Peyer's patch (tissue), 4 donors: ENCODE measurements at regions not wholly inside any gene's neighbourhood (a gene's known extent, or its start where the extent isn't known, plus 50 kb on each side); places are given as distances from the start of the nearest gene placed in this dataset.
A peak's percentile ranks its signal among the peaks of the same experiment; 100 is the strongest.

Experiments used
- DNase-seq, 3 donors: peaks; one replicate each; pipeline ENCODE4 v3.0.0-alpha.2; 2017 to 2019
- H3K27ac ChIP-seq, 4 donors: fragments of 200-600 bp; sonication (generic); one replicate each; pipeline ENCODE4 v1.5.1; 2016 to 2019
- H3K27me3 ChIP-seq, 2 donors: fragments of 200-600 bp; sonication (generic); one replicate each; pipeline ENCODE4 v1.5.1; 2019
- H3K36me3 ChIP-seq, 3 donors: fragments of 200-600 bp; sonication (generic); one replicate each; pipeline ENCODE4 v1.5.1; 2016 to 2019
- H3K4me1 ChIP-seq, 4 donors: fragments of 200-600 bp; sonication (generic); one replicate each; pipeline ENCODE4 v1.5.1; 2016 to 2019
- H3K4me3 ChIP-seq, 4 donors: fragments of 200-600 bp; sonication (generic); 1 replicate in 3 of 4; 2 replicates in 1 of 4; pipeline ENCODE4 v1.5.1; 2016 to 2019; ENCODE audit warnings: mild to moderate bottlenecking in 1 of 4
- H3K9me3 ChIP-seq, 4 donors: fragments of 200-600 bp; sonication (generic); one replicate each; pipeline ENCODE4 v1.5.1; 2016 to 2019; ENCODE audit warnings: mild to moderate bottlenecking in 1 of 4
- POLR2A ChIP-seq, 2 donors: fragments of 450-650 bp; IDR thresholded peaks; one replicate each; pipeline ENCODE4 v1.5.1; 2017; ENCODE audit warnings: antibody characterized with exemption in 2 of 2, mild to moderate bottlenecking in 2 of 2, moderate library complexity in 2 of 2
- TF ChIP-seq, protein P1 (sequence below), 6 experiments: fragments of 450-650 bp in 4 of 6; fragments of 200-600 bp in 2 of 6; sonication (generic) in 1 of 6; IDR thresholded peaks; one replicate each; pipeline ENCODE4 v1.5.1; 2017 to 2019; ENCODE audit warnings: antibody characterized with exemption in 6 of 6, mild to moderate bottlenecking in 3 of 6, moderate library complexity in 1 of 6

DNA sequence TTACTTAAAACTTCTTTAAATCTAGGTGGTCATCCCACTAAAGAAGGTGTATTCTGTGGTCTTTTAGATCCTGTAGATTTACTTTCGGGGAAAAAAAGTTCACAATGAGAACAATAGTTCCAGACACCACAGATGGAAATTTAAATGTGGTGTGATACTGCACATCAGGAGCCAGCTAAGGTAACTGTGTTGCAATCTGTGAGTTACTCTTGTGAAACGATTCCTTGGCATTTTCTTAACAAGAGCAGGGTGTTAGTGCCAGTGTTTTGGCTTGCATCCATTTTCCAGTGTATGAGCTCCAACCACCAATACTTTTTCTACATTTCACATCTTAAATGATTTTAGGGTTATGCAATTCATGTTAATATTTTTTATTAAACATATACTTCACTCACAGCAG lies 674.5 kb downstream of the CETN3 start:
- Histone ChIP-seq H3K36me3 (no peaks in the 10 kb centered on the region), H3K9me3 (no peaks in the 10 kb centered on the region), H3K27ac (no peak overlapping the region), H3K4me1 (no peaks in the 10 kb centered on the region), H3K4me3 (no peak overlapping the region), H3K27me3 (no peaks in the 10 kb centered on the region)
- TF ChIP-seq, protein P1, sequence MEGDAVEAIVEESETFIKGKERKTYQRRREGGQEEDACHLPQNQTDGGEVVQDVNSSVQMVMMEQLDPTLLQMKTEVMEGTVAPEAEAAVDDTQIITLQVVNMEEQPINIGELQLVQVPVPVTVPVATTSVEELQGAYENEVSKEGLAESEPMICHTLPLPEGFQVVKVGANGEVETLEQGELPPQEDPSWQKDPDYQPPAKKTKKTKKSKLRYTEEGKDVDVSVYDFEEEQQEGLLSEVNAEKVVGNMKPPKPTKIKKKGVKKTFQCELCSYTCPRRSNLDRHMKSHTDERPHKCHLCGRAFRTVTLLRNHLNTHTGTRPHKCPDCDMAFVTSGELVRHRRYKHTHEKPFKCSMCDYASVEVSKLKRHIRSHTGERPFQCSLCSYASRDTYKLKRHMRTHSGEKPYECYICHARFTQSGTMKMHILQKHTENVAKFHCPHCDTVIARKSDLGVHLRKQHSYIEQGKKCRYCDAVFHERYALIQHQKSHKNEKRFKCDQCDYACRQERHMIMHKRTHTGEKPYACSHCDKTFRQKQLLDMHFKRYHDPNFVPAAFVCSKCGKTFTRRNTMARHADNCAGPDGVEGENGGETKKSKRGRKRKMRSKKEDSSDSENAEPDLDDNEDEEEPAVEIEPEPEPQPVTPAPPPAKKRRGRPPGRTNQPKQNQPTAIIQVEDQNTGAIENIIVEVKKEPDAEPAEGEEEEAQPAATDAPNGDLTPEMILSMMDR (IDR thresholded peaks at IDR 0.05): no peak
- no peak for DNase-seq

DNA sequence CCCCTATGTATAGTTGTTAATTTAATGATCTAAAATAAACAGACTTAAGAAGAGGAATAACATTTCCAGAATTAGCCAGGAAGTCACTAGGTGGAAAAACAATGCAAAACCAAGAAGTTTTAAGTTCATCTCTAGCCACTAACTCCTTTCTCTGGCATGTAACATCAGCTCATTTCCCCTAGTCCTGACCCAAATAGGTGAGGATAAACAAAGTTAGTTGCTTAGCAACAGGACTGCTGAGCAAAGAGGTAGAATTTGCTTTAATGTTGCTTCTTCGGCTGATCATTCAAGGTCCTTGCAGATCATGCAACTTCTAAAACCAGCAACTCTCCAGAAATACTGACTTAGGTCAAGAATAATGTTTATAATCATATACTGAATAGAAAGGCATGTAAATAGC lies 675.8 kb downstream of the CETN3 start:
- no peak for DNase-seq
- Histone ChIP-seq H3K27me3 (no peaks in the 10 kb centered on the region), H3K4me1 (no peaks in the 10 kb centered on the region), H3K27ac (no peak overlapping the region), H3K9me3 (no peaks in the 10 kb centered on the region), H3K36me3 (no peaks in the 10 kb centered on the region), H3K4me3 (no peak overlapping the region)
- TF ChIP-seq, protein P1 (IDR thresholded peaks at IDR 0.05): no peak
- no peak for TF ChIP-seq POLR2A (IDR thresholded peaks at IDR 0.05)

DNA sequence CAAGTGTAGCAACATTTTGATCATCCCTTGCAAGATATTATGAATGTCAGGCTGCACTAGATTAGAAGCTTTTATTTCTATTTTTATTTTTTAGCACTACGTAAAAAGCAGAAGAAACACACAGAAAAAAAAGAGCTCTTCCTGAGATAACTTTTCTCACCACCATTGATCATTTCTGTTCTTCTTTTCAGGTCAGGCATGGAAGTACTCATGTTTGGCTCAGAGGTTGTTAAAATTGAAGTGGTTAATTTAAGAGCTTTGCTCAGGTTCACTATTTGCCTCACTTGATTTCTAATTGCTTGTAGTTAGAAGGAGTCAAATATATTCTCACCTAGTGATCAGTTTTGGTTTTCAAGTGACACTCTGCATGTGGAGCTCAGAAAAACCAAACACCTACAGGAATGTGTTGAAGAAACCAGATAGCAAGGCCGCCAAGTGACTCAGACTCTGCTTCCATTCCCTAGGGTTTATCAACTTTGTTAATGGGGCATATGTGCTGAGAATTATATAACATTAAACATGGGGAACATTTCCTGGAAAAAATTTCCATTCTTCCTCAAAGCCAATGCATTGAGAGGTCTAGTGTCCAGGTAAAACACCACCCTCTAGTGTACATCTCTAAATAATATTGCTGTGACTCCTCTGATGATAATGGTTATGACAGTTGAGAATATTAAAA lies 679.8 kb downstream of the CETN3 start:
- TF ChIP-seq, protein P1 (IDR thresholded peaks at IDR 0.05): peak in 1 of 6 experiments; percentile 28
- TF ChIP-seq POLR2A (IDR thresholded peaks at IDR 0.05): no peak
- Histone ChIP-seq H3K4me3 (no peak overlapping the region), H3K9me3 (no peaks in the 10 kb centered on the region), H3K36me3 (no peaks in the 10 kb centered on the region), H3K4me1 (no peaks in the 10 kb centered on the region), H3K27me3 (no peaks in the 10 kb centered on the region), H3K27ac (no peak overlapping the region)
- DNase-seq: no peak

DNA sequence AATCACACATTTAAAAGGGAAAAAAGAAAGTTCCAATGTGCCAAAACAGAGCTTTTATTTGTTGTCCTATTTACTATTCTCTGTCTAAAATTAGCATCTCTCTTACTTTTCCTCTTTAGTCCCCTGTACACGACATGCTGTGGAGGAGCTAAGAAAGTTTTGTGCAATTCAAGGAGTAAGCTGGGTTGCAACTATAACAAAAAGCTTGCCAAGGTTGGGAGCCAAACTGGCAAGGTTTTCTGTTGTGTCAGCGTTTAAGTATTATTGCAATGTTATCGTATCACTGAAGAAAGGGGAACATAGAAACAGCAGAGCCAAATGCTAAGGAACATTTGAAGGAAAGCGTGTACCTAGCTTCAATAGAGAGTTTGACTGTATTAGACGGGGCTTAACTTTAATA lies 680.8 kb downstream of the CETN3 start:
- no peaks in the 10 kb centered on the region for H3K9me3 ChIP-seq
- DNase-seq: no peak
- H3K4me1 ChIP-seq: no peaks in the 10 kb centered on the region
- TF ChIP-seq, protein P1 (IDR thresholded peaks at IDR 0.05): no peak
- TF ChIP-seq POLR2A (IDR thresholded peaks at IDR 0.05): no peak
- no peak overlapping the region for H3K27ac ChIP-seq
- H3K27me3 ChIP-seq: no peaks in the 10 kb centered on the region
- no peak overlapping the region for H3K4me3 ChIP-seq
- H3K36me3 ChIP-seq: no peaks in the 10 kb centered on the region

DNA sequence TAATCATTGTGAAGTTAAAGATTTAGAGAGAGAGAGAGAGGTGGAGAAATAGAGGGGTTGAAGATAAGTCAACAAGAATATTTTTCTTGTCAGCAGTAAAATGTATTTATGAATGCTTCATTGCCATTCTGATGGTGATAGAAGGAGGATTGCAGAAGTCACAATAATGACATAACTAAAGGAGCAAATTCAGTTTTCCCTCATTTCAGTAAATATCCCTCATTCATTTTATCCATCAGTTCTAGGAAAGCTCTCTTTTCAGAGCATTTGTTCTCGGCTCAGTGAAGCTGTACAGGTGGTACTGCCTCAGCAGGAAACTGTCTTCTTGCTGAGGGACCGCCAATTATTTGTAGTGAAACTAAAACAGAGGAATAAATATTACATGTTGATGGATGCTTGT lies 681.4 kb downstream of the CETN3 start:
- Histone ChIP-seq H3K4me3 (no peak overlapping the region), H3K27me3 (no peaks in the 10 kb centered on the region), H3K27ac (no peak overlapping the region), H3K4me1 (no peaks in the 10 kb centered on the region), H3K36me3 (no peaks in the 10 kb centered on the region), H3K9me3 (no peaks in the 10 kb centered on the region)
- TF ChIP-seq, protein P1 (IDR thresholded peaks at IDR 0.05): no peak
- TF ChIP-seq POLR2A (IDR thresholded peaks at IDR 0.05): no peak
- DNase-seq: no peak
